ENCODE measurements at regions not wholly inside any gene's neighbourhood (a gene's known extent, or its start where the extent isn't known, plus 50 kb on each side); places are given as distances from the start of the nearest gene placed in this dataset.

DNA sequence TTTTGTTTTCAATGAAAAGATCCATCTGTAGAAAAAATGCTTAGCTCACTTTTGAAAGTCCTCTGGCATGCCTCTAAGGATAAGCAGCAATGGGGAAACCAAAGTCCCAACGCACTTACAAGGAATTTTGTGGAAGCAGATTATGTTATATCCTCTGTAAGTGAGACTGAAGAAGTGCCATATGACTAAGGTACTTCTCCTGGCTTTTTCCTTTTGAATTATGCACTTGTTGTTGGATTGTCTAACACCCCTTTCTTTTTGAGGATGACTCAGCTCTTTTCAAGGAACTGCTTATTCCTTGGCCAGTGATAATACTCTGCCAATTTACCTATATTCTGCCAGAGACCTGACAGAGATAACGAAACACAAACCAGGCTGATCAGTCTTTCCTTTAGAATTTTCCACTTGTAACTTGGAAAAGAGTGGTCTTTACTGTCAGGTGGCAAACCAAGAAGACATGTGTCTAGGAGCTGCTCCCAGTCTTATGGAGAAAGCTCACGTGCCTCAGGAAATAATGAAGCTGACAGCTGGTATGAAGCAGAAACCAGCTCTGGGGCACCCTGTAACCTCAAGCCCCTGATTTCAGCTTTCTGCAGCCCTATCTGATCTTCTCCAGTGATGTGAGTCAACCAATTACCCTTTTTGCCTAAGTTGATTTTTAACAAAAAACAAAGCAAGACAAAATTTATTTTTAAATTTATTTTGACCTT is 290.8 kb upstream of the FBXL7 start:
- Histone ChIP-seq H3K9ac (ENCODE audit: low read depth, low read length) (no peak overlapping the region), H2AK5ac (ENCODE audit: low read depth, low read length) (no peak overlapping the region), H3K4me3 (ENCODE audit: insufficient read depth, low read depth, low read length) (no peak overlapping the region), H2BK15ac (ENCODE audit: low read depth, low read length) (no peak overlapping the region), H3K23ac (ENCODE audit: low read depth, low read length) (no peak overlapping the region), H3K4me2 (ENCODE audit: low read depth, low read length) (peak overlapping the region; percentile 50; the same call in 1 of the 2 replicates), H4K20me1 (ENCODE audit: insufficient read depth, low read length) (no peaks in the 10 kb centered on the region), H3K36me3 (ENCODE audit: control insufficient read depth, insufficient read depth, low read length) (no peaks in the 10 kb centered on the region), H3K56ac (ENCODE audit: extremely low read depth, insufficient read depth, low read length) (no peak overlapping the region), H3K4ac (ENCODE audit: low read depth, low read length) (no peak overlapping the region), H3K79me1 (ENCODE audit: low read depth in 1 of 2, low read length in 2 of 2) (no peaks in the 10 kb centered on the region), H3K27ac (ENCODE audit: insufficient read depth, low read length) (no peak overlapping the region), H4K5ac (ENCODE audit: low read depth, low read length) (no peak overlapping the region; the same call in 1 of the 2 replicates), H4K91ac (ENCODE audit: insufficient read depth, low read depth, low read length) (no peak overlapping the region), H4K8ac (ENCODE audit: low read depth in 2 of 2, low read length in 2 of 2) (no peak overlapping the region), H2BK5ac (ENCODE audit: low read depth, low read length, poor library complexity, severe bottlenecking) (no peak overlapping the region), H3K9me3 (ENCODE audit: control insufficient read depth, insufficient read depth, low read length) (no peaks in the 10 kb centered on the region), H2AFZ (replicated peaks; ENCODE audit: low read length, poor library complexity) (no peak overlapping the region), H2BK120ac (ENCODE audit: low read depth, low read length) (no peak overlapping the region), H3K4me1 (ENCODE audit: control insufficient read depth, insufficient read depth, low read length) (peaks cover 2% of the 10 kb centered on the region), H2BK20ac (ENCODE audit: low read depth, low read length) (no peak overlapping the region), H3K14ac (replicated peaks; ENCODE audit: low read depth, low read length) (no peak overlapping the region), H3K18ac (ENCODE audit: low read depth, low read length) (no peak overlapping the region), H3K9me1 (ENCODE audit: insufficient read depth, low read length) (no peaks in the 10 kb centered on the region), H3K27me3 (ENCODE audit: control insufficient read depth, insufficient read depth, low read length) (peaks cover 2% of the 10 kb centered on the region; the same call in 1 of the 2 replicates), H2AK9ac (replicated peaks; ENCODE audit: low read depth, low read length, poor library complexity) (no peak overlapping the region)
- DNase-seq: no peak
- peak; percentile 32; the same call in 1 of the 2 replicates for ATAC-seq (ENCODE audit: low read depth)
- in situ Hi-C loops (cut with MboI; ENCODE audit: low sequenced_read_pairs) (no loop called here), dilution Hi-C loops (cut with HindIII; ENCODE audit: low sequenced_read_pairs, unreplicated experiment) (no loop called here), intact Hi-C loops (cut with micrococcal nuclease) (no loop called here)
- BruUV-seq (replicated peaks): no TSS peak
- TF ChIP-seq CEBPB (IDR thresholded peaks at IDR 0.05; ENCODE audit: low read depth, low read length) (no peak), RFX5 (IDR thresholded peaks at IDR 0.05; ENCODE audit: low read depth, low read length) (no peak), USF2 (IDR thresholded peaks at IDR 0.05; ENCODE audit: low read depth, low read length) (no peak), MAFK (IDR thresholded peaks at IDR 0.05; ENCODE audit: low read depth, low read length) (peak; percentile 32; the same call in 1 of the 2 replicates), NFE2L2 (IDR thresholded peaks at IDR 0.05; ENCODE audit: low read depth, low read length) (peak; percentile 91), RAD21 (IDR thresholded peaks at IDR 0.05; ENCODE audit: low read length) (no peak), RCOR1 (IDR thresholded peaks at IDR 0.05; ENCODE audit: insufficient replicate concordance, low read length) (no peak), MXI1 (IDR thresholded peaks at IDR 0.05; ENCODE audit: borderline replicate concordance, low read depth, low read length) (no peak), POLR2A (IDR thresholded peaks at IDR 0.05; ENCODE audit: low read depth, low read length) (no peak), SMC3 (IDR thresholded peaks at IDR 0.05; ENCODE audit: low read depth, low read length) (no peak), CHD1 (IDR thresholded peaks at IDR 0.05; ENCODE audit: low read depth, low read length) (no peak), MAZ (IDR thresholded peaks at IDR 0.05; ENCODE audit: borderline replicate concordance, low read depth, low read length) (no peak)
- TF ChIP-seq, protein P1, sequence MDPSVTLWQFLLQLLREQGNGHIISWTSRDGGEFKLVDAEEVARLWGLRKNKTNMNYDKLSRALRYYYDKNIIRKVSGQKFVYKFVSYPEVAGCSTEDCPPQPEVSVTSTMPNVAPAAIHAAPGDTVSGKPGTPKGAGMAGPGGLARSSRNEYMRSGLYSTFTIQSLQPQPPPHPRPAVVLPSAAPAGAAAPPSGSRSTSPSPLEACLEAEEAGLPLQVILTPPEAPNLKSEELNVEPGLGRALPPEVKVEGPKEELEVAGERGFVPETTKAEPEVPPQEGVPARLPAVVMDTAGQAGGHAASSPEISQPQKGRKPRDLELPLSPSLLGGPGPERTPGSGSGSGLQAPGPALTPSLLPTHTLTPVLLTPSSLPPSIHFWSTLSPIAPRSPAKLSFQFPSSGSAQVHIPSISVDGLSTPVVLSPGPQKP (IDR thresholded peaks at IDR 0.05; ENCODE audit: borderline replicate concordance, low read depth, low read length): no peak
- ChIA-PET CTCF (interaction anchor here (0.6 kb wide), 1 partner anchor 140 kb away, joined by 5 read pairs; no protein-coding TSS in a partner anchor), POLR2A (ENCODE audit: unreplicated experiment) (no interaction called here)
- WGBS, 2 experiments (ENCODE audit: extremely low coverage in 2 of 2, insufficient read length in 1 of 2): no CpG with 5 or more reads among the region's 3 CpGs

All from IMR-90 (cell line).